ENCODE measurements at regions not wholly inside any gene's neighbourhood (a gene's known extent, or its start where the extent isn't known, plus 50 kb on each side); places are given as distances from the start of the nearest gene placed in this dataset.
"Not testable (repeated sequence)": the region's sequence is repeated elsewhere in the genome, so short reads cannot be mapped to it uniquely, and the experiment has no call there.

DNA sequence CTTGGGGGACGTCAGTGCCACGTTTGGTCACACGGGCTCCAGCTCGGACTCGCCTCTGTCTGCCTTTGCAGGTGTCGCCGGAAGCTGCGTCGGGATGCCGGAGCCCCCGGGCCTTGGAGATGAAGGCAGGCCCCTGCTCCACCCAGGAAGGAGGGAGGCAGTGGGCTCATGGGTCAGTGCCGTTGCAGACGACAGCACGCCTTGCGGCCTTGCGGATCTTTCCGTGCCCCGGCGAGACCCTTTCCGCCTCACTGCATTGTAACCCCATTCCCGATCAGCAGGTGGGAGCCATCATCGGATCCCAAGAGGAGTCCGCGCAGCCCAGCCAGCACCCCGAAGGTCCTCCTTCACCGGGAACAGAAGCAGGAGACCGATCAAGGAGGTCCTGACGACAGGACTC is 1422.2 kb upstream of the PCDH10 start:
- H3K9ac ChIP-seq (ENCODE audit: insufficient read depth, low read length, poor library complexity, severe bottlenecking); H3K27ac ChIP-seq (ENCODE audit: low read depth in 1 of 2, low read length in 2 of 2); H4K20me1 ChIP-seq (ENCODE audit: insufficient read depth, low read length); H3K27me3 Mint-ChIP-seq (ENCODE audit: low read depth in 3 of 3); H3K4me3 Mint-ChIP-seq; H3K79me2 ChIP-seq (ENCODE audit: insufficient read depth, low read length); H3K4me1 Mint-ChIP-seq; H3K4me2 ChIP-seq (replicated peaks; ENCODE audit: extremely low read depth, low read length, poor library complexity, severe bottlenecking); H3K4me3 ChIP-seq (replicated peaks in 1 of 3; ENCODE audit: low read depth in 2 of 3, low read length in 3 of 3); H2AFZ ChIP-seq (ENCODE audit: insufficient read depth, low read depth, low read length, poor library complexity, severe bottlenecking); H3K27me3 ChIP-seq (ENCODE audit: control insufficient read depth in 2 of 2, insufficient read depth in 2 of 2, low read length in 2 of 2); DNase-seq; H3K36me3 Mint-ChIP-seq; H3K4me1 ChIP-seq (ENCODE audit: control insufficient read depth in 1 of 2, insufficient read depth in 2 of 2, low read length in 2 of 2); intact Hi-C loops (cut with micrococcal nuclease); H3K36me3 ChIP-seq (replicated peaks in 1 of 2; ENCODE audit: control insufficient read depth in 1 of 2, insufficient read depth in 2 of 2, low read length in 2 of 2); H3K27ac Mint-ChIP-seq: not testable (repeated sequence)
- WGBS (ENCODE audit: insufficient coverage), result 83% methylated on average over 7 of the region's 28 CpGs
- peaks cover 14 to 46% (median 31%) of the 10 kb centered on the region in 7 donors for H3K9me3 Mint-ChIP-seq
- peaks cover 10 to 36% of the 10 kb centered on the region in 2 donors for H3K9me3 ChIP-seq (replicated peaks in 1 of 2; ENCODE audit: control insufficient read depth in 1 of 2, insufficient read depth in 1 of 2, low read length in 2 of 2)

DNA sequence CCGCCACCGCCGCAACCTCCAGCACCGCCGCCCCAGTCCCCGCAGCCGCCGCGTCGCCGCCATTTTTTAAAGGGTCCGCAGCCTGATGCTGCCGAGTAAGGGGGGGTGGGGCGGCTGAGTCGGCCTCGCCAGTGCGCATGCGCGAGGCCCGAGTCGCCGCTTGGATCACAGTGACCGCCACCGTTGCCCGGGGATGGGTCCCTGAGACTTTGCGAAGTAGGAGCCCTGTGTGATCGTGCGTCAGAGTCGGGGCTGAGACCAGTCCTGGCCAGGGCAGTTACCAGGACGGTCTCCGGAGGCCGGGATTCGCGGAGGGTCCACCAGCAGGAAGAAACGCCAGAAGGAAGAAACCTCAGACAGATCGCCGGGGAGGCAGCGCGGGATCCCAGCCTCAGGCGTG is 1421.7 kb upstream of the PCDH10 start:
- H4K20me1 ChIP-seq (ENCODE audit: insufficient read depth, low read length); H3K79me2 ChIP-seq (ENCODE audit: insufficient read depth, low read length); H3K4me3 ChIP-seq (replicated peaks in 1 of 3; ENCODE audit: low read depth in 2 of 3, low read length in 3 of 3); H3K36me3 Mint-ChIP-seq; DNase-seq; H3K4me3 Mint-ChIP-seq; H3K4me1 ChIP-seq (ENCODE audit: control insufficient read depth in 1 of 2, insufficient read depth in 2 of 2, low read length in 2 of 2); H3K36me3 ChIP-seq (replicated peaks in 1 of 2; ENCODE audit: control insufficient read depth in 1 of 2, insufficient read depth in 2 of 2, low read length in 2 of 2); H3K27me3 ChIP-seq (ENCODE audit: control insufficient read depth in 2 of 2, insufficient read depth in 2 of 2, low read length in 2 of 2); H3K27me3 Mint-ChIP-seq (ENCODE audit: low read depth in 3 of 3); H3K9ac ChIP-seq (ENCODE audit: insufficient read depth, low read length, poor library complexity, severe bottlenecking); H3K27ac ChIP-seq (ENCODE audit: low read depth in 1 of 2, low read length in 2 of 2); H3K4me2 ChIP-seq (replicated peaks; ENCODE audit: extremely low read depth, low read length, poor library complexity, severe bottlenecking); H3K4me1 Mint-ChIP-seq; H2AFZ ChIP-seq (ENCODE audit: insufficient read depth, low read depth, low read length, poor library complexity, severe bottlenecking); H3K27ac Mint-ChIP-seq; intact Hi-C loops (cut with micrococcal nuclease): not testable (repeated sequence)
- 94% methylated on average over 7 of the region's 40 CpGs for WGBS (ENCODE audit: insufficient coverage)
- peaks cover 14 to 50% (median 32%) of the 10 kb centered on the region in 7 donors for H3K9me3 Mint-ChIP-seq
- H3K9me3 ChIP-seq (replicated peaks in 1 of 2; ENCODE audit: control insufficient read depth in 1 of 2, insufficient read depth in 1 of 2, low read length in 2 of 2), result peaks cover 10 to 36% of the 10 kb centered on the region in 2 donors

DNA sequence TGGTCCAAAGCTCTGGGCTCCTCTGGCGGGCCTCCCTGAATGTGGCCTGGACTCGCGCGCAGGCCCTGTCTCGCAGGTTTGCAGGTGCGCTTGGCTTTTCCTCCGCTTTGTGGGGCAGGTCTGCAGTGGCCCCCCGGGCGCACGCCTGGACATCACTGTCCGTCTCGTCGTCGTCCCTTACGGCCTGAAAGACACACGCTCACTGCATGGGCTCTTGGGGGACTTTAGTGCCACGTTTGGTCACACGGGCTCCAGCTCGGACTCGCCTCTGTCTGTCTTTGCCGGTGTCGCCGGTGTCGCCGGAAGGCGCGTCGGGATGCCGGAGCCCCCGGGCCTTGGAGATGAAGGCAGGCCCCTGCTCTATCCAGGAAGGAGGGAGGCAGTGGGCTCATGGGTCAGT is 1419.9 kb upstream of the PCDH10 start:
- H3K27ac Mint-ChIP-seq; H3K4me2 ChIP-seq (replicated peaks; ENCODE audit: extremely low read depth, low read length, poor library complexity, severe bottlenecking): not testable (repeated sequence)
- peaks cover 14 to 57% (median 35%) of the 10 kb centered on the region in 7 donors for H3K9me3 Mint-ChIP-seq

DNA sequence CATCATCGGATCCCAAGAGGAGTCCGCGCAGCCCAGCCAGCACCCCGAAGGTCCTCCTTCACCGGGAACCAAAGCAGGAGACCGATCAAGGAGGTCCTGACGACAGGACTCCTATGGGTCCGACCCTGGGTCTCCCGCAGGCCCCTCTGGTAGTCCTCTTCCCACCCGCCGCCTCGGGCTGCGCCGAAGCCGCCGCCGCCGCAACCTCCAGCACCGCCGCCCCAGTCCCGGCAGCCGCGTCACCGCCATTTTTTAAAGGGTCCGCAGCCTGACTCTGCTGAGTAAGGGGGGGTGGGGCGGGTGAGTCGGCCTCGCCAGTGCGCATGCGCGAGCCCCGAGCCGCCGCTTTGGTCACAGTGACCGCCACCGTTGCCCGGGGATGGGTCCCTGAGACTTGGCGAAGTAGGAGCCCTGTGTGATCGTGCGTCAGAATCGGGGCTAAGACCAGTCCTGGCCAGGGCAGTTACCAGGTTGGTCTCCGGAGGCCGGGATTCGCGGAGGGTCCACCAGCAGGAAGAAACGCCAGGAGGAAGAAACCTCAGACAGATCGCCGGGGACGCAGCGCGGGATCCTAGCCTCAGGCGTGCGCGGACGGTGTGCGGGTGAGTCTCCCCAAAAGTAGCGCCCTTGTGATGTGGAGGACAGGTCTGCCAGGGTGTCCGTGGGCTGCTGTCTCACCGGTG is 1419.2 kb upstream of the PCDH10 start:
- H3K27ac Mint-ChIP-seq; H3K27me3 ChIP-seq (ENCODE audit: control insufficient read depth in 2 of 2, insufficient read depth in 2 of 2, low read length in 2 of 2); H3K4me3 Mint-ChIP-seq; H3K79me2 ChIP-seq (ENCODE audit: insufficient read depth, low read length); H3K36me3 ChIP-seq (replicated peaks in 1 of 2; ENCODE audit: control insufficient read depth in 1 of 2, insufficient read depth in 2 of 2, low read length in 2 of 2); H3K4me2 ChIP-seq (replicated peaks; ENCODE audit: extremely low read depth, low read length, poor library complexity, severe bottlenecking); H3K4me1 ChIP-seq (ENCODE audit: control insufficient read depth in 1 of 2, insufficient read depth in 2 of 2, low read length in 2 of 2); H4K20me1 ChIP-seq (ENCODE audit: insufficient read depth, low read length); H3K4me1 Mint-ChIP-seq; DNase-seq; H3K4me3 ChIP-seq (replicated peaks in 1 of 3; ENCODE audit: low read depth in 2 of 3, low read length in 3 of 3); H3K9ac ChIP-seq (ENCODE audit: insufficient read depth, low read length, poor library complexity, severe bottlenecking); H3K27me3 Mint-ChIP-seq (ENCODE audit: low read depth in 3 of 3); H3K36me3 Mint-ChIP-seq; H2AFZ ChIP-seq (ENCODE audit: insufficient read depth, low read depth, low read length, poor library complexity, severe bottlenecking); intact Hi-C loops (cut with micrococcal nuclease); H3K27ac ChIP-seq (ENCODE audit: low read depth in 1 of 2, low read length in 2 of 2): not testable (repeated sequence)
- 92% methylated on average over 15 of the region's 59 CpGs for WGBS (ENCODE audit: insufficient coverage)
- H3K9me3 ChIP-seq (replicated peaks in 1 of 2; ENCODE audit: control insufficient read depth in 1 of 2, insufficient read depth in 1 of 2, low read length in 2 of 2), result peaks cover 10 to 30% of the 10 kb centered on the region in 2 donors
- peaks cover 14 to 52% (median 32%) of the 10 kb centered on the region in 7 donors for H3K9me3 Mint-ChIP-seq

More for the DNA sequence above, 1419.9 kb upstream of the PCDH10 start:
- WGBS (ENCODE audit: insufficient coverage), result 94% methylated on average over 25 of the region's 30 CpGs
- H3K4me1 ChIP-seq (ENCODE audit: control insufficient read depth in 1 of 2, insufficient read depth in 2 of 2, low read length in 2 of 2); H2AFZ ChIP-seq (ENCODE audit: insufficient read depth, low read depth, low read length, poor library complexity, severe bottlenecking); H3K79me2 ChIP-seq (ENCODE audit: insufficient read depth, low read length); H3K9ac ChIP-seq (ENCODE audit: insufficient read depth, low read length, poor library complexity, severe bottlenecking); H3K4me3 Mint-ChIP-seq; H3K36me3 Mint-ChIP-seq; H3K4me1 Mint-ChIP-seq; H3K36me3 ChIP-seq (replicated peaks in 1 of 2; ENCODE audit: control insufficient read depth in 1 of 2, insufficient read depth in 2 of 2, low read length in 2 of 2); H3K27me3 Mint-ChIP-seq (ENCODE audit: low read depth in 3 of 3); intact Hi-C loops (cut with micrococcal nuclease); H3K27ac ChIP-seq (ENCODE audit: low read depth in 1 of 2, low read length in 2 of 2); DNase-seq; H3K4me3 ChIP-seq (replicated peaks in 1 of 3; ENCODE audit: low read depth in 2 of 3, low read length in 3 of 3); H3K27me3 ChIP-seq (ENCODE audit: control insufficient read depth in 2 of 2, insufficient read depth in 2 of 2, low read length in 2 of 2); H4K20me1 ChIP-seq (ENCODE audit: insufficient read depth, low read length): not testable (repeated sequence)
- H3K9me3 ChIP-seq (replicated peaks in 1 of 2; ENCODE audit: control insufficient read depth in 1 of 2, insufficient read depth in 1 of 2, low read length in 2 of 2), result peaks cover 10 to 31% of the 10 kb centered on the region in 2 donors
